HG03025 (cell line): ENCODE measurements at regions not wholly inside any gene's neighbourhood (a gene's known extent, or its start where the extent isn't known, plus 50 kb on each side); places are given as distances from the start of the nearest gene placed in this dataset.

Source experiments
- ATAC-seq: cut with Tn5 transposase; IDR thresholded peaks from one replicate; pipeline ENCODE4 v1.9.1; 2021; ENCODE audit warnings: mild to moderate bottlenecking, moderate library complexity; ENCODE audit not compliant: unreplicated experiment, low FRiP score

GRCh38 chr16:9185381-9185780, 93.9 kb downstream of the HAPSTR1 start:
- no peak for ATAC-seq

DNA sequence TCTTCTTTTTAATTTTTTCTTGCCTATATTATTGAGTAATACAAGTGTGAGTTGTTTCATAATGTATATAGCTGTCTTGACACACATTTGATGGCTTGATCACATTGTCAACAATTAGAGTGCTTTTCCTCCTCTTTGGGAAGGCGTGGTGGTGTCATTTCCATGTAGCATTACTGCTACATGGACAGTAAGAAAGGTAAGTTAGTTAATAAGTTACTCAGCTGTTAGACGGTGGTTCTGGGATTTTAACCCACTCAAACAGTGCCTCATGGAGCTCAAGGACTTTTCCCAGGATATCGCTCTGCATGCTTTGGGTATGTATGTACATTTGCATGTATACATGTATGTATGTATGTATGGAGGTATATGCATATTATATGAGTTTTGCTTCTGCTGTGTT, 94.6 kb downstream of the HAPSTR1 start:
- no peak for ATAC-seq

- ATAC-seq = no peak
These were observed 97.3 kb downstream of the HAPSTR1 start for GRCh38 chr16:9188721-9189120.

GRCh38 chr16:9191274-9191850, 99.9 kb downstream of the HAPSTR1 start:
- ATAC-seq = no peak

GRCh38 chr16:9192746-9193145, 101.3 kb downstream of the HAPSTR1 start:
- no peak for ATAC-seq

DNA sequence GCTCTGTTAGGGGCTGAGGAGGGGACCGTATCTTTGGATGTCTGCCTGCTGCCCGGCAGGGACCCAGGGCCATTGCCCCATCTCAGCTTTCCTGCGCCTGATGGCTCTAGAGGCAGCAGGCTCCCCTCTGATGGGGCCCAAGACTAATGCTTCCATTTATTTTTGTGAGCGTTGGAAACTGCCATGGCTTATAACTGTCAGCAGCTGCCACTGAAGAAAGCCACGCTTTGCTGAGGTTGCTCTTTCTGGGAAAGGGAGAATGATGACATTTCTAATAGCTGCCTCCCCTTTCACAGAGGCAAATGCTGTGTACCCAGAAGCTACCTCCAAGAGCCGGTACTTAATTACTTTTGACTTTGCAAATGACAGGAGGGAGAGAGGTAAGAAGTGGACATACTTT, 103.8 kb downstream of the HAPSTR1 start:
- no peak for ATAC-seq

- no peak for ATAC-seq
These were observed 106.7 kb downstream of the HAPSTR1 start for GRCh38 chr16:9197957-9198661.

- no peak for ATAC-seq
These were observed 107.9 kb downstream of the HAPSTR1 start for GRCh38 chr16:9199311-9199710.

GRCh38 chr16:9199751-9200150, 108.3 kb downstream of the HAPSTR1 start:
- no peak for ATAC-seq

GRCh38 chr16:9203956-9204355, 112.5 kb downstream of the HAPSTR1 start:
- no peak for ATAC-seq

DNA sequence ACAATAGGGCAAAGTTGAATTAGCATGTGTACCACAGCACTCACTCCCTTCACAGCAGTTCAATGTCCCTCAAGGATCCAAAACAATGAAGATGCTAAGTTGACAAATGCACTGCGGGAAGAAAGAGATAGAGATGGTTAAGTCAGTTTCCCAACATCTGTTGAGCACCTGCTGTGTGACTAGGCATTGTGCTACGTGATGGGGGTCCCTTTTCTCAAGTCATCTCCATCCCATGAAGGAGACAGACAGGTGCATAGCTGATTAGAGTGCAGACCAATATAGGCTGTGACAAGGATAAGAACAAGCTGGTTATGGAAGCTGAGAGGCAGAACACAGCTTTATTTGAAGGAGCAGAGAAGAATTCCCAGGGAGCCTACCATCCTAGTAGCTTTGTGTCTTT, 114.2 kb downstream of the HAPSTR1 start:
- ATAC-seq = no peak

GRCh38 chr16:9206156-9206555, 114.7 kb downstream of the HAPSTR1 start:
- ATAC-seq = no peak

- no peak for ATAC-seq
These were observed 121.2 kb downstream of the HAPSTR1 start for GRCh38 chr16:9212621-9213020.

- ATAC-seq = no peak
These were observed 128.4 kb downstream of the HAPSTR1 start for GRCh38 chr16:9219813-9220212.

GRCh38 chr16:9225527-9226316, 134.3 kb downstream of the HAPSTR1 start:
- no peak for ATAC-seq

DNA sequence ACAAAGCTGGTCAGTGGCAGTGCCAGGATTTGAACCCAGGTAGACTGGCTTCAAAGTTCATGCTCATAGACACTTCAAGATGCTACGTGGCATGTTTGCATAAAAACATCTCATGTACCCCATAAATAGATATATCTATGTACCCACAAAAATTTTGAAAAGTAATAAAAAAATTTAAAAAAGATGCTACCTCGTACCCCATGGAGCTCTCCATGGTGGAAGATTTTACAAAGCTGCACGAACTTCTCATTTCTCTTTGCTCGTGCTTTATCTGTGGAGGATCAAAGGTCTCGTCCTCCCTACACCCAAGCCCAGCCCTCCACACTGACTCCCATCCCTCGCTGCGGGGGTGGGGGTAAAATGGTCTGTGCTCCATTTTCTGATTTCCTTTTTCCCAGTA, 135.5 kb downstream of the HAPSTR1 start:
- ATAC-seq = no peak

DNA sequence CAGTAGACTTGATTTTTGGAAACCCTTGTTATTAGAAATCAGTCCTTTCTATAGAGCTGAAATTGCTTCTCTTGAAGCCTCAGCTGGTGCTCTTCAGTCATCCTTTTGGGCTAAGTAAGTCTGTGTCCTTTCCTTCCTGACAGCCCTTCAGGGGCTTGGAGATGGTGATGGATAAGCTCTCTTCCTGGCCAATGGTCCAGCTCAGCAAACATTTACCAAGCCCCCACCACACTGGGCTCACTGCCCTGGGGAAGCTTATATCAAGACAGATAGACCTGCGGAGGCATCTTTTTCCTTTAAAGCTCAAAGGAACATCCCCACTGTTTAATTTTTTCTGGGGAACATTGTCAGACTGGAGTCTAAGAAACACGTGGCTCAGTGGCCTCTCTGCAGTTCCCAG, 139.6 kb downstream of the HAPSTR1 start:
- no peak for ATAC-seq

GRCh38 chr16:9232102-9232770, 140.8 kb downstream of the HAPSTR1 start:
- no peak for ATAC-seq

GRCh38 chr16:9235867-9236266, 144.4 kb downstream of the HAPSTR1 start:
- no peak for ATAC-seq

DNA sequence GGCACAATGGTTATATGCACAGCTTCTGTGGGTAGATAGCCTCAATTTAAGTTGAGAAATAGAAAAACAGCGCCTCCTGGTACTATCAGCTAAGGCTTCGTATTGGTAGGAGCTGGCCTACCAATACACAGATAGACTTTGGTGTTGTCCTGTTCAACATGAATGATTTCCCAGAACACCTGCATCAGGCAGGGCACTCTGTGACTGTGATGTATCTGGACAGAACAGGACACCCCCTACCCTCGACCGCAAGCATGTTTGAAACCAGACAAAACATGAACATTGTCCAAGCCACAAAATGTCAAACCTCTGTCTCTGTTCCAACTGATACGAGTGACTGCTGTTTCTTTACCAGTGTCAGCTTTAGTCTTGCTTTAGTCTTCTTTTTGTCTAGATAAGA, 144.9 kb downstream of the HAPSTR1 start:
- ATAC-seq = no peak

DNA sequence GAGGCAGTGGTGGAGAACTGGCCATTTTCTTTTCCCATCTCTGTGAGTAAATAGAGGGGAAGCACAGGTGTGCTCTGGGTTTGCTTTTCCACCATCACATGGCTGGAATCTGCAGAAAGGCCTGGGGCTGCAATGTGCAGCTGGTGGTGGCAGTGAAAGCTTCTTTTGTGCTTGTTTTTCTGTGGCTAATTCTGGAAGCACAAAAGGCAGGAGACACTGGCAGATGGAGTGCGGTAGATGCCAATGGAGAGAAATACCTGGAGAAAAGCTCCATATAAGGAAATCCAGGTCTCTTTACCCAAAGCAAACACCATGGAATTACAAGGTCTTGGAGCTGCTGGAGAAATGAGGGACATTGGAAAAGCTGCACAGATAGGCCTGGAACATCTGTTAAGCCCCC, 146.9 kb downstream of the HAPSTR1 start:
- ATAC-seq = no peak
